HG03139 (cell line): ENCODE measurements at regions not wholly inside any gene's neighbourhood (a gene's known extent, or its start where the extent isn't known, plus 50 kb on each side); places are given as distances from the start of the nearest gene placed in this dataset.
A peak's percentile ranks its signal among the peaks of the same experiment; 100 is the strongest.
"Not testable (repeated sequence)": the region's sequence is repeated elsewhere in the genome, so short reads cannot be mapped to it uniquely, and the experiment has no call there.

Experiments
- ATAC-seq: cut with Tn5 transposase; IDR thresholded peaks from one replicate; pipeline ENCODE4 v1.9.1; 2021; ENCODE audit not compliant: unreplicated experiment

DNA sequence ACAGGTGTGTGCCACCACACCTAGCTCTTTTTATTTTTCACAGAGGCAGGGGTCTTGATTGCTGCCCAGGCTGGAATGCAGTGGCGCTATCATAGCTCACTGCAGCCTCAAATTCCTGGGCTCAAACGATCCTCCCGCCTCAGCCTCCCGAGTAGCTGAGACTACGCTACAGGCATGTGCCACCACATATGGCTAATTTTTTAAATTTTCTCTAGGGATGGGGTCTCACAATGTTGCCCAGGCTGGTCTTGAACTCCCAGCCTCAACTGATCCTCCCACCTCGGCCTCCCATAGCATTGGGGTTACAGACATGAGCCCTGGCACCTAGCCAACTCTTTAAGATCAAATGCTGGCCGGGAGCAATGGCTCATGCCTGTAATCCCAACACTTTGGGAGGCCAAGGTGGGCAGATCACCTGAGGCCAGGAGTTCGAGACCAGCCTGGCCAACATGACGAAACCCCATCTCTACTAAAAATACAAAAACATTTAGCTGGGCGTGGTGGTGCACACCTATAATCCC is 50.6 kb upstream of the MYL10 start:
- ATAC-seq: not testable (repeated sequence)

DNA sequence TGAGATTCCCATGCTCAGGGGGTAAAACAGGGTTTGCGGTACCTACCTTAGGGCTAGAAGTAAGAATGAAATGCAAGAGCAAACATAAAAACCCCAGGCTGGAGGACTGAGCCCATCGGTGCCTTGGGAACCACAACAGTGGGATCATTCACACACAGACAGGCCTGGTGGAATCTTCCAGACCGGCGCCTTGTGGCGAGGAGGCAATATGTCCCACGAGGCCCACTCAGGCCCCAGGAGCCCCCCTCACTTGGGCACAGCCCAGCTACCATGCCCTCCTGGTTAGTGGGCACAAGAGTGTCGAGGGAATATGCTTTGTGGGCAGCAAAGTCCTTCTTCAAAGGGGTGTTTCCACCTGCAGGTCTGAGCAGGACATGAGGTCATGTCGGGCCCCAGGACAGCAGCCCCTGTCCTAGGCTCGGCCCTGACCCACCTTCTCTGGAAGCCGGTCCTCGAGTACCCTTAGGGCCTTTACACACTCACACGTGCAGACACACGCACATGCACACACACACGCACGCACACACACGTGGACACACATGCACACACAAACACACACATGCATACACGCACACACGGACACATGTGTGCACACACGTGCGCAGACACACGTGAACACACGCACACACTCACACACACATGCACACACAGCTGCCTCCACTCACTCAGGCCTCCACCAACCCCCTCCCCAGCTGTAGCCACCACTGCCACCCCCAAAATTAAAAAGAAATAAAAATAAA is 51.5 kb upstream of the MYL10 start:
- no peak for ATAC-seq

DNA sequence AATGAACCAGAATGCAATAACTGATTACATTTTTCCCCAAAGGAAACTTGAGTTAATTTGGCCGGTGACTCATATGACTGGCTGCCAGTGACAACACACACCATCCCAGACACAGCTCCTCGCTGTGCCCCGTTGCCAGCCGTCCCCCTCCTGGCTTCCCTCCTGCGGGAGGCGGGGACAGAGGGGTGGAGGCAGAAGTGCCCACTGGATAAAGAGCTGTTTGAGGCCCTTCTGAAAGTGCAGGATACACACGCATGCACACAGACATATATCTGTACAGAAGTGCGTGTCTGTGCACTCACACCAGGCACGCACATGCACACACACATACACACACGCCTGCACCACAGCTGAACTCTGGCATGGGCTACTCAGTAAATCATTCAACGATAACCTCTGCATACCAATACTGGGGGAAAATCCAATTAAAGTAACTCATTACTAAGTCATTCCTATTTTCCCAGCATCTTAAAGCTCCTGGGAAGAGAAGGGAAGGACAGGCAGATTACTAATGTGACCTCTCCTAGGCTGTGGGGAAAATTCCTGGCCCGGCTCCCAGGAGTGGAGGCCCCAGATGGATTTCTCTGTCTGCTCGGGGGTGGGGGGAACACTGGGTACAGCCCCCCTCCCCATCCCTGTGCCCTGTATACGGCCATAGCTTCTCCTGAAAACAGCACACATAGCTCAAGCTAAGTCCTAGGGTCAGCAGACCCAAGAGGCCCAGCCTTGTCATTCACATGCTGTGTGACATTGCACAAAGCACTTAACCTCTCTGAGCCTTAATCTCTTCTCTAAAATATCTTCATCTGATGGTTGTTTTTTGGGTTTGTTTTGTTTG is 52.3 kb upstream of the MYL10 start:
- ATAC-seq: no peak

DNA sequence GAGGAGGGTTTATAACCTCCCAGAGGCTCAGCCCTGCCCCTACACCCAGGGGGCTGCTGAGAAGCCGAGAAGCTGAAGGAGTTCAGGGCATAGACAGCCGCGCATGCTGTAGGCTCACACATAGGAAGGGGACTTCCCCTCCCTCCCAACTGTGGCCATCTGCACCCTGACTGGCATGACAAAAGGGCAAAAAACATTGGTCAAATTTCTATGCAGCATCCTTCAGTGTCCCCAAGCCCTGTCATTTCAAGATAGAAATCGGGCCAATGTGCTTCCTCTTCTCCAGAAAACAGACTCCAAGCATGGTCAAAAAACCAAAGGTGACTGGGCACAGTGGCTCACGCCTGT is 55.9 kb upstream of the MYL10 start:
- no peak for ATAC-seq

DNA sequence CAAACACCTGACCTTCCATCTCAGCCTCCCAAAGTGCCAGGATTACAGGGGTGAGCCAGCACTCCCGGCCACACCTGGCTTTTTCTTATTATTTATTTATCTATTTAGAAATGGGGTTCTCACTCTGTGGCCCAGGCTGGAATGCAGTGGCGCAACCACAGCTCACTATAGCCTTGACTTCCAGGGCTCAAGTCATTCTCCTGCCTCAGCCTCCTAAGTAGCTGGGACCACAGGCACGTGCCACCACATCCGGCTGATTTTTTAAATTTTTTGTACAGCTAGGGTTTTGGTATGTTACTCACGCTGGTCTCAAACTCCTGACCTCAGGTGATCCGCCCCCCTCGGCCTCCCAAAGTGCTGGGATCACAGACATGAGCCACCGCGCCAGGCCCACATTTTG is 56.9 kb upstream of the MYL10 start:
- no peak for ATAC-seq

DNA sequence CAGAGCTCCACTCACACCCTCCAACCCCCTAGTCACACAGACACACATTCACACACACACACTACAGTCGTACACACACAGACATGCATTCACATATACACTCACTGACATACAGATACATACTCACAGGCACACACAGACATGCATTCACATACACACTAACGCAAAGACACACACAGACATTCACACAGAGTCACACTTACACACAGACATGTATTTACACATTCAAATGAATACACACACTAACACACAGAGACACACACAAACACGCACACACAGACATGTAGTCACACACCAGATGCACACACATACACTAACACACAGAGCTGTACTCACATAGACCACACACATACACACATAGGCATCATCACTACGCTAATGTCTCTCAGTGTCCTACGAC is 58.0 kb upstream of the MYL10 start:
- no peak for ATAC-seq

DNA sequence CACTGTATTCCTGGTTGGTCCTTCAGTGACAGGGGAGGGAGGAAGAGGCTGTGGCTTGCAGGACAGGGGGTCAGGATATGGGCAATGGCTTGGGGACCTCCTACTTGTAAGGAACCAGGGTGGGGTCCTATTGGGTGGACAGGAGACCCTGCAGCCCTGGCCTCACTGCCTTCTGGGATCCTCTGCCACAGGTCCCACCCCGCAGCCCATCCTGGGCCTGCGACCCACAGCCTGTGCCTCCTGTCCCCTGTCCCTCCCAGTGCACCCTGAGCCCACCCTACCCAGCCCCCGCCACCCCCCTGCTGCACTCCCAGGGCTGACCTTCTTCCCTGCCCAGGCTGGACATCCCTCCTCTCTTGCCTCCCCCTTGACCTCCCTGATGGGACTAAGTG is 58.7 kb upstream of the MYL10 start:
- no peak for ATAC-seq

DNA sequence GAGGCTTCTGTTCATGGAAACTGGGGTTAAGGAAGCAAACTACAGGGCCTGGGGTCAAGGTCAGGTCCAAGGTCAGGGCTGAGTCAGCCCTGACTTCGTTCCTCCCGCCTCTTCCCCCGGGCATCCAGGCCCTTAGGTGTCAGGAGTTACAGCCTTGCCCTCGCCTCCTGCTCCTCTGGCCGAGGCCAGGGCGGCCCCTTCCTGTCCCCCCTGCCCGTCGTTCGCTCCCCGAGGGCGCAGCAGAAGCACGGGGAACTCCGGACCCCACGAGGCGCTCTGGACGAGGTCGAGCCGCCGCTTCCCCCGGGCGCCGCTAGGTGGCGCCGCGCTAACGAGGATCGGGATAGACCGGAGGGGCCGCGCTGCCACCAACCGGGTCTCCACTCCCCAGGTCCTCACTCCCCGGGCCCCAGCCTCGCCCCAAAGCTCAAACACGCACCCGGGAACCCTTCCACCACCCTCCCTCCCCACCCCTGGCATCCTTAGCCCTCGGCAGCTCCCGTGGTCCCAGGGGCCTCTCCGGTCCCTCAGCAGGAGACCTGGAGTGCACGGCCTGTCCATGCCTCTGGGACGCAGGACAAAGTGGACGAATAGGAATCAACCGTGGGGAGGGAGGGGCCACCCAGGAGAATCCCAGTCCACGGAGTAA is 59.2 kb upstream of the MYL10 start:
- ATAC-seq: peak; percentile 74

DNA sequence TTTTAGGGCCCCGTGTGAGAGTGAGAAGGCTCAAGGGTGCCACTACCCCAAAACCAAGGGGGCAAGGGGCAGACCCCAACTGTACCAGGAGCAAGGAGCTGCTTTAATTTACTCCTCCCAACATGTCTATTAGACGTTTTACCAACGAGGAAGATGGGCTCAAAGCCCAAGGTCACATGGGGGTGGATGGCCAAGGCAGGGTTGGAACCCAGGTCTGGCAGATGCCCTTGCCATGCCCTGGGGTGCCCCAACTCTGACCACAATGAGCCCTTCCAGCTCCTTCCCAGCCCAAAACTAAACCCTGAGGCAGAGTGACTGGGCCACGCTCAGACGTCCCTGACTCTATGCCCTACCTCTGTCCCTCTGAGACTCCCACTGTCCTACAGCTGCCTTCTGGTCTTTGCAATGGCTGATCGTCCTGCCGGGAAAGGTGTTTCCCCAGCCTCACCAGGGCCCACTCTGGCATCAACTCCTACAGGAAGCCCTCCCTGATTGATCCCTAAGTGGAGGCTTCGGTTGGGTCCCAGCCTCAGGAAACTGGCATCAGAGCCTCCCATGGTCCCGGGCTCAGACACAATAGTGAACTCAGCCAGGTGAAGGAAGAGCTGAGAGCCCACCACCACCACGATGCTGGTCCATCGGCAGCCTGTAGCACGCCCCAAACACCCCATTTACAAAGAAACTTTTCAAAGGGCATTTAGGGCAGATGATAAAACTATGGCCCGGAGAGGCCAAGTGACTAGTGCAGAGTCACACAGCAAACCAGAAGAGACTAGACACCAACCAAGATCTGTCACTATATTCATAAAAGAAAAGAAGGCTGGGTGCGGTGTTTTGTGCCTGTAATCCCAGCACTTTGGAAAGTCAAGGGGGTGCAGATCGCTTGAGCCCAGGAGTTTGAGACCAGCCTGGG is 60.2 kb upstream of the MYL10 start:
- ATAC-seq: no peak

DNA sequence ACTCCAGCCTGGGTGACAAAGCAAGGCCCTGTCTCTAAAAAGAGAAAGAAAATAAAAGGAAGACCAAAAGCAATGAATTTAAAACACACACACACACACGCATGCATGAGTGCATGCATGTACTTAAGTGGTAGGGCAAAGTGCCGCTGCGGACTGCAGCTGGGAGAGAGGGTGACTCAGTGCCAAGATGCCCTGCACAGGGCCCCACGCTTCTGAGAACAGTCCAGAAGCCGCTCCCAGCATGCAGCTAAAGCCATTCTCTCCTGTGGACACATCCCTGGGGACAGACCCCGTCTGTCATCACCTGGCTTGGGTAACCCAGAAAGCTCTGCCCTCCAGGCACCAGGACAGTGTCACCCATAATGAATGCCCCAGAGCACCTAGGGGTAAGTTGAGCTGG is 61.0 kb upstream of the MYL10 start:
- ATAC-seq: no peak

DNA sequence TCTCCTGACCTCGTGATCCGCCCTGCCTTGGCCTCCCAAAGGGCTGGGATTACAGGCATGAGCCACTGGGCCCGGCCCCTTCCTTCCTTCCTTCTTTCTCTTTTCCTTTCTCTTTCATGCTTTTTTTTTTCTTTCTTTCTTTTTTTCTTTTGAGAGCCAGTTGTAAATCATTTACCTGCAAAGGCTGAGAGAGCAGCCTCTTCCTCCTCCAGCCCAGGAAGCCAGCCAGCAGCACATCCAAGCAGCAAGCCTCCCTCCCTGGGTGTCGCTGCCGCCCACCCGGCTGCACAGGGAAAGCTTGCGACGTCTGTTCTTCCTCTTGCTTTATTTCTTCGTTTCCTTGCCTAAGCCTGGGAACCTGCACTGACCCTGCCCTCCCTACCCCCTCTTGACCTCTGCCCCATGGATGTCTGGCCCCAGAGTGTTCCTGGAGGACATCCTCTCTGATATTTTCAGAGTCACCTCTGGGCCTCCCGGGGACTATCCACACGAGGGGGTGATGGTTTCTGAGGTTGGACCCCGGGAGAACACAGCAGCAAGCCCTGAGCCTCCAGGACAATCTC is 62.8 kb upstream of the MYL10 start:
- no peak for ATAC-seq

DNA sequence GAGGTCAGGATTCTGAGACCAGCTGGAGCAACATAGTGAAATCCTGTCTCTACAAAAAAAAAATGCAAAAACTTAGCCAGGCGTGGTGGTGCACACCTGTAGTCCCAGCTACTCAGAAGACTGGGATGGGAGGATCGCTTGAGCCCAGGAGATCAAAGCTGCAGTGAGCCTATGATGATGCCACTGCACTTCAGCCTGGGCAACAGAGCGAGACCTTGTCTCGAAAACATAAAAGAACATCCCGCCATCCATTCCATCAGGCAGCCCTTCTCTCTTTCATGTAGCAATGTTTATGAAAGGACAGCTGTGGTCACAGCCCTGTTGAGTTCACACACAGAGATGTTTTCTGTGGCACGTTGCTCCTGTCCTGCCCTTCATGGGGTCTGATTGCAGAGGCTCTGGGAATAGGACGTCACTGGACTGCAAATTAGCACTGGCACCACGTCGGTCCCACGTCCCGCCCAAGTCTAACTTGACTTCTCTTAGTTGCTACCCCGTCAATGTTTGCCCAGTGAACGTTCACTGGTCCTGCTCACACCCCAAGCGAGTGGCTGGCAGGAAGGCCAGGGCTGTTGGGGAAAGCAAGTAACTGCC is 64.5 kb upstream of the MYL10 start:
- ATAC-seq: no peak

DNA sequence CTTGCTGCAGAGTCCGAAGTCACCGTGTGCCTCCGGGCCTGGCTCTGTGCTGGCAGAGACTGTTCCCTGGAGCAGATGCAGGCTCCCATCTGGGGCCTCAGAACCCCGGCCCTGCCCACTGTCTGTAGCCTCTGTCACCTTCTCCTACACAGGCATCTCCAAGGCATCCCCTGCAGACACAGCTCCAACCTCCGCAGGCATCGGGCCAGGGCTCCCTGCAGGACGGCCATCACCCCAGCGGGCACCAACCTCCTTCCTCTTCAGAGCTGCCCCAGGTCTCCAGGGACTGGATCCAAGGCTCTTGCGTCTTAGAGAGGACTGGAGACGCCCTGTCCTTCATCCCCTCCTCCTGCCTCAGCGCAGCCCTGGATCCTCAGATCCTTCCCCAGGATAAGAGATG is 69.9 kb upstream of the MYL10 start:
- ATAC-seq: no peak

DNA sequence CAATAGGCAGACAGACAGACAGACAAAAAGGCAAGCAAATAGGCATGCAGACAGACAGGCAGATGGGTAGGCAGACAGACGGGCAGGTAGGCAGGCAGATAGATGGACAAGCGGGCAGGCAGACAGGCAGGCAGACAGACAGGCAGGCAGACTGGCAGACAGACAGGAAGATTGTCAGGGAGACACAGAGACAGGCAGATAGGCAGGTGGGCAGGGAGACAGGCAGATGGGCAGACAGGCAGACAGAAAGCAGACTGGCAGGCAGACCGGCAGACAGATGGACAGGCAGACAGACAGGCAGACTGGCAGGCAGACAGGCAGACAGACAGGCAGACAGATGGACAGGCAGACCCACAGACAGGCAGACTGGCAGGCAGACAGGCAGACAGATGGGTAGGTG is 70.3 kb upstream of the MYL10 start:
- ATAC-seq: no peak

DNA sequence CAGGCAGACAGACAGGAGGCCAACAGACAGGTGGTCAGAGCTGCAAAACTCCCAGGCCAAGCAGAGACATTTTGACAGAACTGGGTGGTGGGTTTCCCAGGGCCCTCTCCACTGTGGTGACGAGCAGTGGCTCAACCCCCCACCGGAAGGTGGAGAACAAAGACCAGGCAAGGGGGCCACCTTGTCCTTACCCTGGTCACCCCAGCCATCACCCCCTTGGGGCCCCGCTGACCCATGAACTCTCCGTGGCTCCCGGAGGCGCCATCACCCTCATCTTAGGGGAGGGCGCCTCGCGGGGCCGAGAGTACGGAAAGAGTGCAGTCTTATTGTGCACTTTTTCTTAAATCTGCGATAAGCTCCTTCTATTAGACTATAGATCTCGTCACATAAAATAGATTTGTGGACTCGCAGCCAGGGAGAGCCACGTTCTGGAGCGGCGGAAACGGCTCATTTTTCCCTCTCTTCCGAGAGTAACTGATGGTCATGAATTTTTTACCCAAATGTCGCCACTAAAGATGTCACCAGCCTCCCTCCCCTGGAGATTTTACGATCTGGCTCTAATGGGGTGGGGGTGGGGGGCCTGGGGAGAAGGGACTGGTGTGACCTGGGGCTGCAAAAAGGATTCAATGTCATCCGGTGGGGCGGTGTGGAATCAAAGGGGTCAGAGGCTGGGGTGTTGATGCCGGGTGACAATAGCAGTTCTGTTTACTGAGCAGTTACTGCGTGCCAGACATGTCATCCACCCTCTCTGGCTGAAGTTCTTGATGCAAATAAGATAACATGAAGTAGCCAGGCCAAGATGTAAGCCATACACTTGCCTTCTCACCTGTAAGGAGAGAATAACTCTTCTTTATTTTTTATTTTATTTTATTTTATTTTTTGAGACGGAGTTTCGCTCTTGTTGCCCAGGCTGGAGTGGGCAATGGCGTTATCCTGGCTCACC is 71.1 kb upstream of the MYL10 start:
- no peak for ATAC-seq

DNA sequence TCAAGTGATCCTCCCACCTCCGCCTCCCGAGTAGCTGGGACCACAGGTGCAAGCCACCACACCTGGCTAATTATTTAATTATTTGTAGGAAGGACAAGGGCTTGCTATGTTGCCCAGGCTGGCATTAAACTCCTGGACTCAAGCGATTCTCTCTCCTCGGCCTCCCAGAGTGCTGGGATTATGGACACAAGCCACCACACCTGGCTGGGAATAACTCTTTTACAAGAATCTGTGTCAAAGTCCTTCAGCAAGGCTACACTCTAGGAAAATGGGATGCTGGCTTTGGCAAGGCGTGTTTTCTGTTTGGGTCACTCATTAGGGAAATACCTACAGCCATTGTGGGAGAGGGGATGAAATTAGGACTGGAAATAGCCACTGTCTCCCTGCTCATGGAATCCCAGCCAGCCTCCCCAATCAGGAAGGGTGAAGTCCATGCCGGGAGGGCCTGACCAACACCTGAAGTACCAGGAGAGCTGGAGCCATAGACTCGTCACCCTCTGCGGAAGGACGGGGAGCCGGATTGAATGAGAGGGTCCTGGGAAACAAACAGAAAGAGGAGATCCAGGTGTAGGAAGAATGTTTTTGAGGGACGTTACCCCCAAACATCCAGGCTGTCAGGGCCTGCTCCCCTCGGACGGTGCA is 72.2 kb upstream of the MYL10 start:
- ATAC-seq: no peak

DNA sequence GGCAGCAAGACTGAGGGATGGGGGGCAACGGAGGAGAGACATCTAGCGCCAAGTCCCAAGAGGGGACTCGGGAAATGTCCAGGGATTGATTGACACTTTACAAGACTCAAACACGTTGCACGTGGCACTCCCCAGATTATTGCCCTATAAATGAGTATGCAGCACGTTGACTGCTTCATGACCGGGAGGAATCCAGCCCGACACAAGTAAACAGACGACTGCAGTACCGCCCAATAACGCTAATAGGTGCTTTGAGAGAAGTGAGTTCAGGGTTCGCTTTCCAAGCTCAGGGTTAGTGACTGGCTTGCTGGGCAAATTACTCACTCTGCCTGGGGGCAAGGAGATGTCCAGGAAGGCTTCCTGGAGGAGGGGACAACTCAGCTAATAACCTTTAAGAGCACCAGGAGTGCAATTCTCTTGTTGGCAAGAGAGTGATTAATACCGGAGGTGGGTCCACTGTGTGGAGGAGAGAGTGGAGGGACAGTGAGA is 73.3 kb upstream of the MYL10 start:
- ATAC-seq: no peak

DNA sequence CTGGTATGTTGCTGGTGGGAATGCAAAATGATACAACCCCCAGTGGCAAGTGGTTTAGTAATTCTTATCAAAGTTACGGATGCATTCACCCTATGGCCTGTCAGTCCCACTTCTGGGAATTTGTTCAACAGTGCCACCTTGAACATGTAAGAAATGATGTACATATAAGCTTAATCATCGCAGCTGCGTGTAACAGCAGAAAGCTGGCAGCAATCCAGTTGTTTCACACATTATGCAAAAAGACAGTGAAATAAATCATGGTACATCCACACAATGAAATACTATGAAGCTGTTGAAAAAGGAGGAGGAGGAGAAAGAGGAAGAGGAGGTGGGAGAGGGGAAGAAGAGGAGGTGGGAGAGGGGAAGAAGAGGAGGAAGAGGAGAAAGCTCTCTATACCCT is 76.2 kb upstream of the MYL10 start:
- ATAC-seq: no peak
